Lower leg skin (tissue), 4 donors: ENCODE measurements at regions not wholly inside any gene's neighbourhood (a gene's known extent, or its start where the extent isn't known, plus 50 kb on each side); places are given as distances from the start of the nearest gene placed in this dataset.

Experiments used
- DNase-seq, 2 donors: peaks; one replicate each; pipeline ENCODE4 v3.0.0-alpha.2; 2019; ENCODE audit warnings: low spot score in 2 of 2
- H3K4me3 ChIP-seq: fragments of 200-600 bp; sonication (generic); 2 replicates; pipeline ENCODE4 v1.5.1; 2017; ENCODE audit warnings: mild to moderate bottlenecking, low read depth; ENCODE audit not compliant: poor library complexity, severe bottlenecking
- CTCF ChIP-seq, 3 donors: fragments of 450-650 bp; IDR thresholded peaks; one replicate each; pipeline ENCODE4 v1.5.1; 2016; ENCODE audit warnings: antibody characterized with exemption in 3 of 3, mild to moderate bottlenecking in 3 of 3, moderate library complexity in 2 of 3
- POLR2A ChIP-seq, 2 donors: fragments of 450-650 bp; IDR thresholded peaks; one replicate each; pipeline ENCODE4 v1.6.1; 2016 to 2017; ENCODE audit warnings: antibody characterized with exemption in 2 of 2, mild to moderate bottlenecking in 1 of 2, moderate library complexity in 1 of 2
- WGBS, 2 donors: methylation state at CpG; one replicate each; pipeline ENCODE4 v1.1.5; 2018; 5-methylcytosine and 5-hydroxymethylcytosine counted together
- intact Hi-C: fragments of 100-400 bp; cut with DNase I; formaldehyde crosslinking; loops from one replicate; pipeline ENCODE4 v1.15.0; 2023; ENCODE audit warnings: low total_unique reads

DNA sequence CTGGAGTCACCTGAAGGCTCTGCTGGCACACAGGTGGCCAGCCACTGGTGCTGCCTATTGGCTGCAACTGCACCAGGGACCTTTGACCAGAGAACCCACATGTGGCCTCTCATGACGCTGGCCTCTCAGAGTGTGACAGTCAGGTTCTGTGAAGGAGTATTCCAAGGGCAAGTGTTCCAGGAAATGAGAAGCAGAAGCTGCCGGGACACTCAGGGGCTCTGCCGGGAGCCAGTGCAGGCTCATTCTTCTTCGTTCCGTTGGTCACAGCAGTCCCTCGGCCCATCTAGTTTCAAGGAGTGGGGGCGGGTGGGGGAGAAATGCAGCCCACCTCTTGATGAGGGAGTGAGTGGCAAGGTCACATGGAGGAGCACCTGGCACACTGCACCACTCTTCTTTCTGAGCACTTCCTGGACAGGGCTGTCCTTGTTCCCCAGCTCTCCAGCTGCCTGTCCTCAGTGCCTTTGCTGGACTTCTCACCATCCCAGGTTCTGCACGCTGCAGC lies 237.5 kb downstream of the GADD45G start:
- intact Hi-C loops: no loop called here
- DNase-seq: peak in 1 of 2 donors; percentile 68
- H3K4me3 ChIP-seq: no peak overlapping the region
- TF ChIP-seq CTCF (IDR thresholded peaks at IDR 0.05): no peak
- TF ChIP-seq POLR2A (IDR thresholded peaks at IDR 0.05): no peak
- 80 to 81% methylated on average over 8 of the region's 8 CpGs for WGBS, 2 donors

GRCh38 chr9:89843074-89843473 lies 238.3 kb downstream of the GADD45G start:
- intact Hi-C loops: no loop called here
- TF ChIP-seq POLR2A (IDR thresholded peaks at IDR 0.05) (no peak), CTCF (IDR thresholded peaks at IDR 0.05) (no peak)
- 65 to 78% methylated on average over 5 of the region's 5 CpGs for WGBS, 2 donors

GRCh38 chr9:89843591-89843990 lies 238.8 kb downstream of the GADD45G start:
- TF ChIP-seq CTCF (IDR thresholded peaks at IDR 0.05): no peak
- no peak for TF ChIP-seq POLR2A (IDR thresholded peaks at IDR 0.05)
- intact Hi-C loops: no loop called here
- DNase-seq: peak in 1 of 2 donors; percentile 43
- WGBS, 2 donors: 62 to 72% methylated on average over 3 of the region's 3 CpGs
- H3K4me3 ChIP-seq: no peak overlapping the region

More at GRCh38 chr9:89843074-89843473, 238.3 kb downstream of the GADD45G start:
- H3K4me3 ChIP-seq: no peak overlapping the region
- no peak for DNase-seq

GRCh38 chr9:89844075-89844474 lies 239.3 kb downstream of the GADD45G start:
- peak in 1 of 2 donors; percentile 70 for DNase-seq
- H3K4me3 ChIP-seq: no peak overlapping the region
- TF ChIP-seq POLR2A (IDR thresholded peaks at IDR 0.05) (no peak), CTCF (IDR thresholded peaks at IDR 0.05) (no peak)
- WGBS, 2 donors: 93 to 96% methylated on average over 5 of the region's 5 CpGs
- intact Hi-C loops: no loop called here

GRCh38 chr9:89844535-89844934 lies 239.7 kb downstream of the GADD45G start:
- WGBS, 2 donors: 37 to 62% methylated on average over 6 of the region's 6 CpGs
- intact Hi-C loops: no loop called here
- no peak overlapping the region for H3K4me3 ChIP-seq
- DNase-seq: peak; percentile 12 to 32
- TF ChIP-seq POLR2A (IDR thresholded peaks at IDR 0.05) (no peak), CTCF (IDR thresholded peaks at IDR 0.05) (no peak)

DNA sequence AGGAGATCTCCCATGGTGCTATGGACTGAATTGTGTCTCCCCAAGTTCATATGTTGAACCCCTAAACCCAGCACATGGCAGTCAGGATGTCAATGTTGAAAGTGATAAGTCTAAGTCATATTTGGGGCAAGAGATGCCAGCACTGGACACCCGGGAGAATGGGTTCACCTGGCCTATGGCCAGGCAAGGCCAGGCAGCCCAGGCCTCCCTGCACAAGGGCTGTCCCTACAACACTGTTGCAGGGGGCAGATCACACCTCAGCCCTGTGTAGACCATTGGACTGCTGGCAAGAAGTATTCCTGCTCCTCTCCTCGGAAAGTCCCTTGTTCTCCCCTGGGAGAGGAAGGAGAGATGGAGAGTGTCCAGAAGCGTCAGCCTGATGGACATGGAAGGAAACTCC lies 240.5 kb downstream of the GADD45G start:
- intact Hi-C loops: no loop called here
- TF ChIP-seq CTCF (IDR thresholded peaks at IDR 0.05) (no peak), POLR2A (IDR thresholded peaks at IDR 0.05) (no peak)
- WGBS, 2 donors: 76 to 79% methylated on average over 3 of the region's 3 CpGs
- no peak overlapping the region for H3K4me3 ChIP-seq
- peak; percentile 10 to 50 for DNase-seq
